SKM-1 (cell line): ENCODE measurements at regions not wholly inside any gene's neighbourhood (a gene's known extent, or its start where the extent isn't known, plus 50 kb on each side); places are given as distances from the start of the nearest gene placed in this dataset.
"Not testable (repeated sequence)": the region's sequence is repeated elsewhere in the genome, so short reads cannot be mapped to it uniquely, and the experiment has no call there.

ENCODE experiments used
- DNase-seq: peaks from one replicate; lab custom pipeline; 2025; ENCODE audit not compliant: unreplicated experiment; lab: John Stamatoyannopoulos, UW

GRCh38 chr1:82073659-82074058, 272.9 kb downstream of the ADGRL2 start:
- no peak for DNase-seq

- DNase-seq: no peak
Measured at GRCh38 chr1:82073071-82073470, 272.3 kb downstream of the ADGRL2 start.

GRCh38 chr1:82065916-82066315, 265.2 kb downstream of the ADGRL2 start:
- no peak for DNase-seq

GRCh38 chr1:82064691-82065090, 264.0 kb downstream of the ADGRL2 start:
- no peak for DNase-seq

- no peak for DNase-seq
Measured at GRCh38 chr1:82062206-82062605, 261.5 kb downstream of the ADGRL2 start.

GRCh38 chr1:82059959-82060358, 259.2 kb downstream of the ADGRL2 start:
- DNase-seq: no peak

- no peak for DNase-seq
Measured at GRCh38 chr1:82057011-82057410, 256.3 kb downstream of the ADGRL2 start.

GRCh38 chr1:82055375-82055774, 254.6 kb downstream of the ADGRL2 start:
- not testable (repeated sequence) for DNase-seq

- no peak for DNase-seq
Measured at GRCh38 chr1:82052563-82052962, 251.8 kb downstream of the ADGRL2 start.

GRCh38 chr1:82048596-82048995, 247.9 kb downstream of the ADGRL2 start:
- no peak for DNase-seq

- DNase-seq: no peak
Measured at GRCh38 chr1:82045221-82045620, 244.5 kb downstream of the ADGRL2 start.

GRCh38 chr1:82044536-82044935, 243.8 kb downstream of the ADGRL2 start:
- DNase-seq: no peak

GRCh38 chr1:82044111-82044510, 243.4 kb downstream of the ADGRL2 start:
- no peak for DNase-seq

GRCh38 chr1:82042306-82043060, 241.7 kb downstream of the ADGRL2 start:
- DNase-seq: no peak
